Kidney (tissue), 13 donors: ENCODE measurements at regions not wholly inside any gene's neighbourhood (a gene's known extent, or its start where the extent isn't known, plus 50 kb on each side); places are given as distances from the start of the nearest gene placed in this dataset.
A peak's percentile ranks its signal among the peaks of the same experiment; 100 is the strongest.

Source experiments
- DNase-seq, 5 donors: peaks; one replicate each; pipeline ENCODE4 v3.0.0-alpha.2; 2013 to 2020
- FAIRE-seq: peaks from 2 replicates; lab custom pipeline; 2012; peaks lifted over from hg19 to GRCh38; lab: Jason Lieb, UNC
- H3K27ac ChIP-seq, 2 donors: one replicate each; pipeline ENCODE4 v1.7.0; 2013; ENCODE audit warnings: low read depth in 2 of 2, low read length in 2 of 2, inconsistent platforms in 1 of 2
- H3K27me3 ChIP-seq: one replicate; pipeline ENCODE4 v1.7.1; 2013; ENCODE audit warnings: low read length, inconsistent platforms; ENCODE audit not compliant: control insufficient read depth, insufficient read depth
- H3K36me3 ChIP-seq, 3 donors: one replicate each; pipeline versions ENCODE4 v1.7.0 to v1.7.1; 2013; ENCODE audit warnings: low read length in 3 of 3, control low read depth in 1 of 3, inconsistent platforms in 1 of 3; ENCODE audit not compliant: insufficient read depth in 3 of 3, control insufficient read depth in 2 of 3
- H3K4me1 ChIP-seq, 3 donors: one replicate each; pipeline versions ENCODE4 v1.7.0 to v1.7.1; 2013; ENCODE audit warnings: low read length in 3 of 3, inconsistent platforms in 1 of 3, low read depth in 1 of 3; ENCODE audit not compliant: control insufficient read depth in 2 of 3, insufficient read depth in 2 of 3
- H3K4me3 ChIP-seq, 3 donors: one replicate each; pipeline versions ENCODE4 v1.7.0 to v1.8.1; 2013; ENCODE audit warnings: low read length in 3 of 3, control low read depth in 1 of 3, inconsistent platforms in 1 of 3
- H3K9ac ChIP-seq, 3 donors: one replicate each; pipeline versions ENCODE4 v1.7.0 to v1.7.1; 2013; ENCODE audit warnings: low read length in 3 of 3, control low read depth in 1 of 3, inconsistent platforms in 1 of 3
- H3K9me3 ChIP-seq, 3 donors: one replicate each; pipeline versions ENCODE4 v1.7.0 to v1.7.1; 2013; ENCODE audit warnings: low read length in 3 of 3, control low read depth in 1 of 3, inconsistent platforms in 1 of 3; ENCODE audit not compliant: control insufficient read depth in 2 of 3, insufficient read depth in 1 of 3
- intact Hi-C: fragments of 100-400 bp; cut with DNase I; formaldehyde crosslinking; loops from one replicate; pipeline ENCODE4 v1.11.1; 2022
- TF ChIP-seq, protein P1 (sequence below): IDR thresholded peaks from 3 replicates; pipeline ENCODE4 v1.5.1; 2012; ENCODE audit warnings: mild to moderate bottlenecking, moderate library complexity, borderline replicate concordance; ENCODE audit not compliant: insufficient read depth; ENCODE audit errors: extremely low read depth
- donor health status: control.
- donor health status: control.
- donor health status: control.
- donor health status: control.
- donor health status: control.
- donor health status: DM: yes; HTN: yes; CAD: no.
- donor health status: Normal renal cell carcinoma (clear cell type).

DNA sequence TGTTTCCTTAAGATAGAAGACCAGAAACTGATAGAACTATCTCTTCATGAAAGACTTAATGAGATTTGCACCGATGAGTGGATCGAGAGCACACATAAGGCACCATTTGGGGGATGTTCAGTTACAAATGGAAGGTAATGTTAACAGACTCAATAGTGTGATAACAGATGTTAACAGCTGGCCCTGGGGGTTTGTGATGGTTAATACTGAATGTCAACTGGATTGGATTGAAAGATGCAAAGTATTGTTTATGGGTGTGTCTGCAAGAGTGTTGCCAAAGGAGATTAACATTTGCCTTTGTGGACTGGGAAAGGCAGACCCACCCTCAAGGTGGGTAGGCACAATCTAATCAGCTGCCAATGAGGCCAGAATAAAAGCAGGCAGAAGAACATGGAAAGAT, 130.5 kb upstream of the DGKB start:
- FAIRE-seq (no peak), DNase-seq (no peak)
- TF ChIP-seq, protein P1, sequence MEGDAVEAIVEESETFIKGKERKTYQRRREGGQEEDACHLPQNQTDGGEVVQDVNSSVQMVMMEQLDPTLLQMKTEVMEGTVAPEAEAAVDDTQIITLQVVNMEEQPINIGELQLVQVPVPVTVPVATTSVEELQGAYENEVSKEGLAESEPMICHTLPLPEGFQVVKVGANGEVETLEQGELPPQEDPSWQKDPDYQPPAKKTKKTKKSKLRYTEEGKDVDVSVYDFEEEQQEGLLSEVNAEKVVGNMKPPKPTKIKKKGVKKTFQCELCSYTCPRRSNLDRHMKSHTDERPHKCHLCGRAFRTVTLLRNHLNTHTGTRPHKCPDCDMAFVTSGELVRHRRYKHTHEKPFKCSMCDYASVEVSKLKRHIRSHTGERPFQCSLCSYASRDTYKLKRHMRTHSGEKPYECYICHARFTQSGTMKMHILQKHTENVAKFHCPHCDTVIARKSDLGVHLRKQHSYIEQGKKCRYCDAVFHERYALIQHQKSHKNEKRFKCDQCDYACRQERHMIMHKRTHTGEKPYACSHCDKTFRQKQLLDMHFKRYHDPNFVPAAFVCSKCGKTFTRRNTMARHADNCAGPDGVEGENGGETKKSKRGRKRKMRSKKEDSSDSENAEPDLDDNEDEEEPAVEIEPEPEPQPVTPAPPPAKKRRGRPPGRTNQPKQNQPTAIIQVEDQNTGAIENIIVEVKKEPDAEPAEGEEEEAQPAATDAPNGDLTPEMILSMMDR = no peak
- Histone ChIP-seq H3K4me3 (no peak overlapping the region), H3K9me3 (no peaks in the 10 kb centered on the region), H3K9ac (no peak overlapping the region), H3K27me3 (no peaks in the 10 kb centered on the region), H3K27ac (no peak overlapping the region), H3K4me1 (no peaks in the 10 kb centered on the region), H3K36me3 (no peaks in the 10 kb centered on the region)
- intact Hi-C loops = no loop called here

- intact Hi-C loops = no loop called here
- DNase-seq (no peak), FAIRE-seq (no peak)
- TF ChIP-seq, protein P1 = no peak
- Histone ChIP-seq H3K4me3 (no peak overlapping the region), H3K27me3 (no peaks in the 10 kb centered on the region), H3K9me3 (no peaks in the 10 kb centered on the region), H3K36me3 (no peaks in the 10 kb centered on the region), H3K4me1 (no peaks in the 10 kb centered on the region), H3K9ac (no peak overlapping the region), H3K27ac (no peak overlapping the region)
Measured at GRCh38 chr7:15018981-15019380, 116.4 kb upstream of the DGKB start.

- intact Hi-C loops = no loop called here
- Histone ChIP-seq H3K27me3 (no peaks in the 10 kb centered on the region), H3K4me3 (no peak overlapping the region), H3K4me1 (no peaks in the 10 kb centered on the region), H3K9ac (no peak overlapping the region), H3K9me3 (no peaks in the 10 kb centered on the region), H3K27ac (no peak overlapping the region), H3K36me3 (no peaks in the 10 kb centered on the region)
- FAIRE-seq = no peak
- TF ChIP-seq, protein P1 = no peak
- peak in 2 of 5 donors; percentile 34 to 52 for DNase-seq
Measured at GRCh38 chr7:15016766-15017165, 114.2 kb upstream of the DGKB start.

DNA sequence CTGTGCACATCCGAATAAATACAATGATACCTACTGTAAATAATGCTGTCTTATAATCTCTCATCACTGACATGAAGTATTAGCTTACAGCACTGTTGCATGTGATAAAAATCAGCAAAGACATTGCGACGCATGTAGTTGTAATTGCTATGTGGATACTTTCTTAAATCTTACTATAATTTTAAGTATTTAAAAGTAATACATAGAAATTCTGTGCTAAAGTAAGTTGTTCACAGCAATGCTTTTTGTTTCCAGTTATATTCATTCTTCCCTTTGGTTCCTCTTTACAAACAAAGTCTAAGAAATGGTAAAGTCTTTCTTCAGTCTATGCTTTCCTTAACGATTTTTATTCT, 113.7 kb upstream of the DGKB start:
- Histone ChIP-seq H3K36me3 (no peaks in the 10 kb centered on the region), H3K9ac (no peak overlapping the region), H3K27me3 (no peaks in the 10 kb centered on the region), H3K4me1 (no peaks in the 10 kb centered on the region), H3K9me3 (no peaks in the 10 kb centered on the region), H3K27ac (no peak overlapping the region), H3K4me3 (no peak overlapping the region)
- DNase-seq (no peak), FAIRE-seq (no peak)
- intact Hi-C loops = no loop called here
- TF ChIP-seq, protein P1 = no peak
